NCI-H2107 treated with DMSO at 0.1 percent for 48 hours (cell line): ENCODE measurements at regions not wholly inside any gene's neighbourhood (a gene's known extent, or its start where the extent isn't known, plus 50 kb on each side); places are given as distances from the start of the nearest gene placed in this dataset.

Experiments
- DNase-seq: peaks from one replicate; lab custom pipeline; 2025; ENCODE audit not compliant: unreplicated experiment; lab: John Stamatoyannopoulos, UW

- no peak for DNase-seq
Measured at GRCh38 chrX:51798701-51799100, 55.5 kb downstream of the GSPT2 start.

- DNase-seq: peak; percentile 74
Measured at GRCh38 chrX:51802917-51803688, 59.9 kb downstream of the GSPT2 start.

- no peak for DNase-seq
Measured at GRCh38 chrX:51803833-51804232, 60.6 kb downstream of the GSPT2 start.

- no peak for DNase-seq
Measured at GRCh38 chrX:51804741-51805140, 61.5 kb downstream of the GSPT2 start.

- DNase-seq: no peak
Measured at GRCh38 chrX:51813886-51814460, 70.7 kb downstream of the GSPT2 start.

GRCh38 chrX:51824061-51824460 is 69.4 kb upstream of the MAGED1 start:
- DNase-seq: no peak

- no peak for DNase-seq
Measured at GRCh38 chrX:51825436-51825835, 68.0 kb upstream of the MAGED1 start.

- DNase-seq: no peak
Measured at GRCh38 chrX:51834076-51834475, 59.3 kb upstream of the MAGED1 start.

- DNase-seq: no peak
Measured at GRCh38 chrX:51836823-51837222, 56.6 kb upstream of the MAGED1 start.

GRCh38 chrX:51837451-51837850 is 56.0 kb upstream of the MAGED1 start:
- DNase-seq: peak; percentile 76

- DNase-seq: peak; percentile 76
Measured at GRCh38 chrX:51837921-51838320, 55.5 kb upstream of the MAGED1 start.
